ENCODE measurements at regions not wholly inside any gene's neighbourhood (a gene's known extent, or its start where the extent isn't known, plus 50 kb on each side); places are given as distances from the start of the nearest gene placed in this dataset.

DNA sequence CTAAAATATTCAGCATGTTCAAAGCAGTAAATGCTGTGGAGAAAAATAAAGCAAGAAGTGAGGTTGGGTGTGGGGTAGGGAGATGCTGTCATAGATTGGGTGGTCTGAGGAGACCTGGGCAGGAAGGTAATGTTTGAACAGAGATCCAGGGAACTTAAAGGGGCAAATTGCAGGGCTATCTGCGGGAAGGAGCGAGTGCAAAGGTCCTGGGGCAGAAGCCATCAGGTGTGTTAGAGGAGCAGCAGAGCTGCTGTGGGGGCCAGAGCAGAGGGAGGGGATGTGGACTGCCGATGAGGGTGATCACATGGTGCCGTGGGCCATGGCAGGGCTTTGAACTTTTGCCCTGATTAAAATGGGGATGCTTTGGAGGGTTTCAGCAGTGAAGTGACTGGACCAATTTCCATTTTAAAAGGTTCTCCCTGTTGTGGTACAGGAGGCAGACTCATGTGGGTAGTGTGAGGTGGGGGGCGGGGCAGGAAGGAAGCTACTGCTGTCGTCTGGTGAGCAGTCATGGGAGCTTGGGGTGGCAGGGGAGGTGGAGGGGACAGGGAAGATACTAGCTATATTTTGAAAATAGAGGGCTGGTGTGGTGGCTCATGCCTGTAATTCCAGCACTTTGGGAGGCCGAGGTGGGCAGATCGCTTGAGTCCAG, 145.0 kb downstream of the AACS start:
- Histone ChIP-seq H3K27ac (ENCODE audit: low read length) (no peak overlapping the region), H3K79me2 (replicated peaks; ENCODE audit: insufficient read depth, low read length) (no peaks in the 10 kb centered on the region), H3K4me3 (ENCODE audit: low read length) (no peak overlapping the region), H3K9me3 (ENCODE audit: low read length) (no peaks in the 10 kb centered on the region), H4K20me1 (ENCODE audit: insufficient read depth) (no peaks in the 10 kb centered on the region), H3K9ac (ENCODE audit: low read length) (no peak overlapping the region), H2AFZ (ENCODE audit: low read depth, low read length) (no peak overlapping the region), H3K27me3 (ENCODE audit: insufficient read depth, low read depth, low read length) (no peaks in the 10 kb centered on the region), H3K9me2 (ENCODE audit: insufficient read depth, low read length) (no peaks in the 10 kb centered on the region), H3K36me3 (ENCODE audit: insufficient read depth, low read length) (no peaks in the 10 kb centered on the region), H3K4me2 (ENCODE audit: low read length) (no peak overlapping the region), H3F3A (ENCODE audit: insufficient read depth, low read length, poor library complexity, severe bottlenecking) (no peaks in the 10 kb centered on the region)
- TF ChIP-seq, protein P1, sequence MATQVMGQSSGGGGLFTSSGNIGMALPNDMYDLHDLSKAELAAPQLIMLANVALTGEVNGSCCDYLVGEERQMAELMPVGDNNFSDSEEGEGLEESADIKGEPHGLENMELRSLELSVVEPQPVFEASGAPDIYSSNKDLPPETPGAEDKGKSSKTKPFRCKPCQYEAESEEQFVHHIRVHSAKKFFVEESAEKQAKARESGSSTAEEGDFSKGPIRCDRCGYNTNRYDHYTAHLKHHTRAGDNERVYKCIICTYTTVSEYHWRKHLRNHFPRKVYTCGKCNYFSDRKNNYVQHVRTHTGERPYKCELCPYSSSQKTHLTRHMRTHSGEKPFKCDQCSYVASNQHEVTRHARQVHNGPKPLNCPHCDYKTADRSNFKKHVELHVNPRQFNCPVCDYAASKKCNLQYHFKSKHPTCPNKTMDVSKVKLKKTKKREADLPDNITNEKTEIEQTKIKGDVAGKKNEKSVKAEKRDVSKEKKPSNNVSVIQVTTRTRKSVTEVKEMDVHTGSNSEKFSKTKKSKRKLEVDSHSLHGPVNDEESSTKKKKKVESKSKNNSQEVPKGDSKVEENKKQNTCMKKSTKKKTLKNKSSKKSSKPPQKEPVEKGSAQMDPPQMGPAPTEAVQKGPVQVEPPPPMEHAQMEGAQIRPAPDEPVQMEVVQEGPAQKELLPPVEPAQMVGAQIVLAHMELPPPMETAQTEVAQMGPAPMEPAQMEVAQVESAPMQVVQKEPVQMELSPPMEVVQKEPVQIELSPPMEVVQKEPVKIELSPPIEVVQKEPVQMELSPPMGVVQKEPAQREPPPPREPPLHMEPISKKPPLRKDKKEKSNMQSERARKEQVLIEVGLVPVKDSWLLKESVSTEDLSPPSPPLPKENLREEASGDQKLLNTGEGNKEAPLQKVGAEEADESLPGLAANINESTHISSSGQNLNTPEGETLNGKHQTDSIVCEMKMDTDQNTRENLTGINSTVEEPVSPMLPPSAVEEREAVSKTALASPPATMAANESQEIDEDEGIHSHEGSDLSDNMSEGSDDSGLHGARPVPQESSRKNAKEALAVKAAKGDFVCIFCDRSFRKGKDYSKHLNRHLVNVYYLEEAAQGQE (IDR thresholded peaks at IDR 0.05; ENCODE audit: borderline replicate concordance), result no peak
- TF ChIP-seq EP300 (conservative IDR thresholded peaks at IDR 0.05; ENCODE audit: poor library complexity, severe bottlenecking), result no peak
- TF ChIP-seq, protein P2, sequence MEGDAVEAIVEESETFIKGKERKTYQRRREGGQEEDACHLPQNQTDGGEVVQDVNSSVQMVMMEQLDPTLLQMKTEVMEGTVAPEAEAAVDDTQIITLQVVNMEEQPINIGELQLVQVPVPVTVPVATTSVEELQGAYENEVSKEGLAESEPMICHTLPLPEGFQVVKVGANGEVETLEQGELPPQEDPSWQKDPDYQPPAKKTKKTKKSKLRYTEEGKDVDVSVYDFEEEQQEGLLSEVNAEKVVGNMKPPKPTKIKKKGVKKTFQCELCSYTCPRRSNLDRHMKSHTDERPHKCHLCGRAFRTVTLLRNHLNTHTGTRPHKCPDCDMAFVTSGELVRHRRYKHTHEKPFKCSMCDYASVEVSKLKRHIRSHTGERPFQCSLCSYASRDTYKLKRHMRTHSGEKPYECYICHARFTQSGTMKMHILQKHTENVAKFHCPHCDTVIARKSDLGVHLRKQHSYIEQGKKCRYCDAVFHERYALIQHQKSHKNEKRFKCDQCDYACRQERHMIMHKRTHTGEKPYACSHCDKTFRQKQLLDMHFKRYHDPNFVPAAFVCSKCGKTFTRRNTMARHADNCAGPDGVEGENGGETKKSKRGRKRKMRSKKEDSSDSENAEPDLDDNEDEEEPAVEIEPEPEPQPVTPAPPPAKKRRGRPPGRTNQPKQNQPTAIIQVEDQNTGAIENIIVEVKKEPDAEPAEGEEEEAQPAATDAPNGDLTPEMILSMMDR (IDR thresholded peaks at IDR 0.05; ENCODE audit: poor library complexity, severe bottlenecking), result no peak
- TF ChIP-seq EZH2 (IDR thresholded peaks at IDR 0.05; ENCODE audit: borderline replicate concordance, insufficient read depth, low read length, poor library complexity, severe bottlenecking), result no peak
- TF ChIP-seq MXI1 (conservative IDR thresholded peaks at IDR 0.05; ENCODE audit: poor library complexity, severe bottlenecking), result no peak
- TF ChIP-seq SMC3 (conservative IDR thresholded peaks at IDR 0.05; ENCODE audit: poor library complexity), result no peak
- no peak for TF ChIP-seq POLR2AphosphoS5 (IDR thresholded peaks at IDR 0.05)
- TF ChIP-seq TAF1 (IDR thresholded peaks at IDR 0.05; ENCODE audit: low read depth), result no peak
- no peak for TF ChIP-seq RAD21 (conservative IDR thresholded peaks at IDR 0.05)

DNA sequence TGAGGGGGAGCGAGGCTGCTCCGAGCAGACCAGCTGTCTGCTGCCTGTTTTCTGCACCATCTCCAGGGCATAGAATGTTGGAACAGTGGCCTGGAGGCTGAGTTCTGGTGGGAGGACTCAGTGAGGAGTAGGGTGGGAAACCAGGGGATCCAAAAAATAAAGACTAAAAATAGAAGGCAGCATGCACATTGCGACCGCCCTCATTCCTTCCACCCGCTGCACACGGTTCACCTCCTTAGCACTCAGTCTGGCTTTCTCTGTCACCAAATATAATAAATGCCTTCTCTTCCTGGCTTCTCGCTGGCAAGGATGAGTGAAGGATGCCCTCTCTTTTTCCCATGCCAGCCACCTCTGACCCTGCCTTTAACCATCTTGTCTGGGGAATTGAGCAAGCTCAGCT, 146.2 kb downstream of the AACS start:
- H3K27me3 ChIP-seq (ENCODE audit: insufficient read depth, low read depth, low read length), result no peaks in the 10 kb centered on the region
- H4K20me1 ChIP-seq (ENCODE audit: insufficient read depth), result no peaks in the 10 kb centered on the region
- H3K27ac ChIP-seq (ENCODE audit: low read length), result no peak overlapping the region
- no peaks in the 10 kb centered on the region for H3K9me3 ChIP-seq (ENCODE audit: low read length)
- no peaks in the 10 kb centered on the region for H3K79me2 ChIP-seq (replicated peaks; ENCODE audit: insufficient read depth, low read length)
- no peaks in the 10 kb centered on the region for H3F3A ChIP-seq (ENCODE audit: insufficient read depth, low read length, poor library complexity, severe bottlenecking)
- TF ChIP-seq RAD21 (conservative IDR thresholded peaks at IDR 0.05) (no peak), POLR2AphosphoS5 (IDR thresholded peaks at IDR 0.05) (no peak), EP300 (conservative IDR thresholded peaks at IDR 0.05; ENCODE audit: poor library complexity, severe bottlenecking) (no peak), TAF1 (IDR thresholded peaks at IDR 0.05; ENCODE audit: low read depth) (no peak), EZH2 (IDR thresholded peaks at IDR 0.05; ENCODE audit: borderline replicate concordance, insufficient read depth, low read length, poor library complexity, severe bottlenecking) (no peak), MXI1 (conservative IDR thresholded peaks at IDR 0.05; ENCODE audit: poor library complexity, severe bottlenecking) (no peak), SMC3 (conservative IDR thresholded peaks at IDR 0.05; ENCODE audit: poor library complexity) (no peak)
- TF ChIP-seq, protein P2 (IDR thresholded peaks at IDR 0.05; ENCODE audit: poor library complexity, severe bottlenecking), result no peak
- TF ChIP-seq, protein P1 (IDR thresholded peaks at IDR 0.05; ENCODE audit: borderline replicate concordance), result no peak
- no peak overlapping the region for H3K4me2 ChIP-seq (ENCODE audit: low read length)
- H2AFZ ChIP-seq (ENCODE audit: low read depth, low read length), result no peak overlapping the region
- H3K4me3 ChIP-seq (ENCODE audit: low read length), result no peak overlapping the region
- no peaks in the 10 kb centered on the region for H3K9me2 ChIP-seq (ENCODE audit: insufficient read depth, low read length)
- no peak overlapping the region for H3K9ac ChIP-seq (ENCODE audit: low read length)
- no peaks in the 10 kb centered on the region for H3K36me3 ChIP-seq (ENCODE audit: insufficient read depth, low read length)
